PC-3 (cell line): ENCODE measurements at regions not wholly inside any gene's neighbourhood (a gene's known extent, or its start where the extent isn't known, plus 50 kb on each side); places are given as distances from the start of the nearest gene placed in this dataset.

Experiments used
- EZH2 ChIP-seq: fragments of 300-600 bp; sonication (generic); IDR thresholded peaks from one replicate; pipeline ENCODE4 v1.6.1; 2017; ENCODE audit warnings: antibody characterized with exemption, mild to moderate bottlenecking, low read length; ENCODE audit not compliant: unreplicated experiment
- EZH2phosphoT487 ChIP-seq: fragments of 300-600 bp; sonication (generic); IDR thresholded peaks from 2 replicates; pipeline ENCODE4 v1.6.1; 2018; ENCODE audit warnings: mild to moderate bottlenecking, antibody characterized with exemption, low read length, borderline replicate concordance
- TF ChIP-seq, protein P1 (sequence below): fragments of 300-600 bp; sonication (generic); conservative IDR thresholded peaks from 2 replicates; pipeline ENCODE4 v1.5.1; 2017; ENCODE audit warnings: antibody characterized with exemption, low read depth, mild to moderate bottlenecking, low read length

DNA sequence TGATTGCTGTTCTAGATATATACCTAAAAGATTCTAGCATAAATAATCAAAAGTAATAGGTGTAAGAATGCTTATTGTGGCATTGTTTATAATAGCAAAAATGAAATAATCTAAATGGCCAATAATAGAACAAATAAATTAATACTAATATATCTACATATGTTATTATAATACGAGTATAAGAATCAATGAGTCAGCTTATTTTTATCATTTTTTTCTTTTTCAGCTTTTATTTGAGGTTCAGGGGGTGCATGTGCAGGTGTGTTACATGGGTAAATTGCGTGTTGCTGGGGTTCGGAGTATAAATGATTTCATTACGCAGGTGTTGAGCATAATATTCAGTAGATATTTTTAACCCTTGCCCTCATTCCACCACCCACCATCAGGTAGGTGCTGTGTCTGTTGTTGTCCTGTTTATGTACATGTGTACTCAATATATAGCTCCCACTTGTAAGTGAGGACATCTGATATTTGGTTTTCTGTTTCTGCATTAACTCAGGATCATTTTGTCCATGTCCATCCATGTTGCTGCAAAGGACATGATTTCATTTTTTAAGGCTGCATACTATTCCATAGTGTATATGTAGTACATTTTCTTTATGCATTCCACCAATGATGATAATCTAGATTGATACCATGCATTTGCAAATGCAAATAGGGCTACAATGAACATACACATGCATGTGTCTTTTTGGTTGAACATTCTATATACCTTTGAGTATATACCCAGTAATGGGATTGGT is 122.2 kb upstream of the GMNC start:
- TF ChIP-seq, protein P1, sequence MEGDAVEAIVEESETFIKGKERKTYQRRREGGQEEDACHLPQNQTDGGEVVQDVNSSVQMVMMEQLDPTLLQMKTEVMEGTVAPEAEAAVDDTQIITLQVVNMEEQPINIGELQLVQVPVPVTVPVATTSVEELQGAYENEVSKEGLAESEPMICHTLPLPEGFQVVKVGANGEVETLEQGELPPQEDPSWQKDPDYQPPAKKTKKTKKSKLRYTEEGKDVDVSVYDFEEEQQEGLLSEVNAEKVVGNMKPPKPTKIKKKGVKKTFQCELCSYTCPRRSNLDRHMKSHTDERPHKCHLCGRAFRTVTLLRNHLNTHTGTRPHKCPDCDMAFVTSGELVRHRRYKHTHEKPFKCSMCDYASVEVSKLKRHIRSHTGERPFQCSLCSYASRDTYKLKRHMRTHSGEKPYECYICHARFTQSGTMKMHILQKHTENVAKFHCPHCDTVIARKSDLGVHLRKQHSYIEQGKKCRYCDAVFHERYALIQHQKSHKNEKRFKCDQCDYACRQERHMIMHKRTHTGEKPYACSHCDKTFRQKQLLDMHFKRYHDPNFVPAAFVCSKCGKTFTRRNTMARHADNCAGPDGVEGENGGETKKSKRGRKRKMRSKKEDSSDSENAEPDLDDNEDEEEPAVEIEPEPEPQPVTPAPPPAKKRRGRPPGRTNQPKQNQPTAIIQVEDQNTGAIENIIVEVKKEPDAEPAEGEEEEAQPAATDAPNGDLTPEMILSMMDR, result no peak
- no peak for TF ChIP-seq EZH2
- TF ChIP-seq EZH2phosphoT487, result no peak
